ENCODE measurements at regions not wholly inside any gene's neighbourhood (a gene's known extent, or its start where the extent isn't known, plus 50 kb on each side); places are given as distances from the start of the nearest gene placed in this dataset.

- TF ChIP-seq CTCF (IDR thresholded peaks at IDR 0.05) (no peak), TCF7L2 (IDR thresholded peaks at IDR 0.05; ENCODE audit: low read depth, low read length) (no peak), REST (IDR thresholded peaks at IDR 0.05; ENCODE audit: insufficient read depth in 1 of 2, low read depth in 2 of 2, low read length in 1 of 2) (no peak)
Observed at GRCh38 chr4:31390849-31391248, 670.7 kb downstream of the PCDH7 start.

Measured in Panc1 (cell line).